MM.1S (cell line): ENCODE measurements at regions not wholly inside any gene's neighbourhood (a gene's known extent, or its start where the extent isn't known, plus 50 kb on each side); places are given as distances from the start of the nearest gene placed in this dataset.

Experiments used
- DNase-seq: peaks from one replicate; pipeline ENCODE4 v3.0.0-alpha.2; 2015
- H2AFZ ChIP-seq: fragments of 300-600 bp; sonication (generic); 2 replicates; pipeline ENCODE4 v1.6.0; 2016; ENCODE audit warnings: antibody characterized with exemption, low read length
- H3F3A ChIP-seq: fragments of 300-600 bp; sonication (generic); 2 replicates; pipeline ENCODE4 v1.6.1; 2016; ENCODE audit warnings: mild to moderate bottlenecking, antibody characterized with exemption, low read length, moderate library complexity, mixed read lengths; ENCODE audit not compliant: insufficient read depth
- H3K27ac ChIP-seq: fragments of 300-600 bp; sonication (generic); 2 replicates; pipeline ENCODE4 v1.5.1; 2016; ENCODE audit warnings: mild to moderate bottlenecking, low read length
- H3K27me3 ChIP-seq: fragments of 300-600 bp; sonication (generic); replicated peaks from 2 replicates; pipeline ENCODE4 v1.6.0; 2016; ENCODE audit warnings: low read length; ENCODE audit not compliant: insufficient read depth
- H3K36me3 ChIP-seq: fragments of 300-600 bp; sonication (generic); replicated peaks from 2 replicates; pipeline ENCODE4 v1.6.1; 2016; ENCODE audit warnings: mild to moderate bottlenecking, low read length, mixed read lengths; ENCODE audit not compliant: insufficient read depth
- H3K4me1 ChIP-seq: fragments of 300-600 bp; sonication (generic); 2 replicates; pipeline ENCODE4 v1.6.1; 2016; ENCODE audit warnings: low read length, mixed read lengths
- H3K4me2 ChIP-seq: fragments of 300-600 bp; sonication (generic); 2 replicates; pipeline ENCODE4 v1.6.0; 2016; ENCODE audit warnings: low read depth, low read length
- H3K4me3 ChIP-seq: fragments of 300-600 bp; sonication (generic); 2 replicates; pipeline ENCODE4 v1.5.1; 2016; ENCODE audit warnings: low read length, mixed read lengths
- H3K79me2 ChIP-seq: fragments of 300-600 bp; sonication (generic); 2 replicates; pipeline ENCODE4 v1.6.1; 2016; ENCODE audit warnings: mixed run types, low read length, mixed read lengths
- H3K9ac ChIP-seq: fragments of 300-600 bp; sonication (generic); 2 replicates; pipeline ENCODE4 v1.6.1; 2016; ENCODE audit warnings: low read length, mixed read lengths
- H3K9me2 ChIP-seq: fragments of 300-600 bp; sonication (generic); replicated peaks from 2 replicates; pipeline ENCODE4 v1.6.1; 2016; ENCODE audit warnings: mild to moderate bottlenecking, low read length, mixed read lengths; ENCODE audit not compliant: insufficient read depth
- H3K9me3 ChIP-seq: fragments of 300-600 bp; sonication (generic); replicated peaks from 2 replicates; pipeline ENCODE4 v1.6.1; 2016; ENCODE audit warnings: mild to moderate bottlenecking, low read length, mixed read lengths; ENCODE audit not compliant: insufficient read depth
- H4K20me1 ChIP-seq: fragments of 300-600 bp; sonication (generic); 2 replicates; pipeline ENCODE4 v1.6.1; 2016; ENCODE audit warnings: mild to moderate bottlenecking, low read length, moderate library complexity, mixed read lengths; ENCODE audit not compliant: insufficient read depth
- EZH2 ChIP-seq: fragments of 300-600 bp; sonication (generic); optimal IDR thresholded peaks from 2 replicates; pipeline ENCODE3; 2017; ENCODE audit warnings: low read depth, mild to moderate bottlenecking, antibody characterized with exemption, low read length, mixed read lengths
- EZH2phosphoT487 ChIP-seq: fragments of 300-600 bp; sonication (generic); IDR thresholded peaks from 2 replicates; pipeline ENCODE4 v1.6.1; 2018; ENCODE audit warnings: antibody characterized with exemption, low read length
- TF ChIP-seq, protein P1 (sequence below): fragments of 300-600 bp; sonication (generic); IDR thresholded peaks from 2 replicates; pipeline ENCODE4 v1.5.1; 2016; ENCODE audit warnings: antibody characterized with exemption, low read length, mixed read lengths

DNA sequence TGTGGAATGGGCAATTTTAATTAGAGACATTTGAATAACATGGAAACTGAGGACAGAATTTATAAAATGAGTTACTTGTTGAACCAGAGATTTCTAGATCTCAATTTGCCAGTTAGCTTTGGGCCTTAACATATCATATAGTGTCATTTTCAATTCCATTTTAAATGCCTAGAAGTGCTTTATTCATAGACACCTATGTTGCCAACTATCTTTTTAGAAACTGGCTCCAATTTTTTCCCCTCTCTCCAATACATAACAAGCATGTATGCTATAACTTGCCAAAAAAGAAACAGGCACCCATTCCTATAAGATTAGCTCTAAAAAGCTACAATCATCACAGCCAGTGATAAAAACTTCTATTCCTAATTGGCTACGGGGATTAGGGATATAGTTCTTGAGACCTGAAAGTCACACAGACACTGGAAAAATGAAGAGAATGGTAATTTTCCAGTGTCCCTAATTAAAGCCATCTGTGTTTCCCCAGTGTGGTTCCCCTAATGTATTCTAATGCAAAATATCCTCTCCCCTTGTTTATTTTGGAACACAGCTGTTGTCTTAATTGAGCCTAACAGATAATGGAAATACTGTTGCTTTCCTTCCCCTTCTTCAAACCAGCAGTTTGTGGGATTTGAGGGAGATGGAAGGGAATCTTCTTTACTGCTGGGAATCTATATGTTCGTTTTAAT lies 205.5 kb upstream of the FSHR start:
- DNase-seq, result no peak
- no peak for TF ChIP-seq EZH2
- TF ChIP-seq EZH2phosphoT487, result no peak
- Histone ChIP-seq H3K9me2 (no peaks in the 10 kb centered on the region), H3K36me3 (no peaks in the 10 kb centered on the region), H2AFZ (no peak overlapping the region), H3K27me3 (no peaks in the 10 kb centered on the region), H3K27ac (no peak overlapping the region), H3K4me1 (no peaks in the 10 kb centered on the region), H3K9ac (no peak overlapping the region), H4K20me1 (no peaks in the 10 kb centered on the region), H3K4me3 (no peak overlapping the region), H3F3A (no peaks in the 10 kb centered on the region), H3K79me2 (no peaks in the 10 kb centered on the region), H3K9me3 (no peaks in the 10 kb centered on the region), H3K4me2 (no peak overlapping the region)

- no peak for TF ChIP-seq EZH2phosphoT487
- no peak for TF ChIP-seq EZH2
- TF ChIP-seq, protein P1, sequence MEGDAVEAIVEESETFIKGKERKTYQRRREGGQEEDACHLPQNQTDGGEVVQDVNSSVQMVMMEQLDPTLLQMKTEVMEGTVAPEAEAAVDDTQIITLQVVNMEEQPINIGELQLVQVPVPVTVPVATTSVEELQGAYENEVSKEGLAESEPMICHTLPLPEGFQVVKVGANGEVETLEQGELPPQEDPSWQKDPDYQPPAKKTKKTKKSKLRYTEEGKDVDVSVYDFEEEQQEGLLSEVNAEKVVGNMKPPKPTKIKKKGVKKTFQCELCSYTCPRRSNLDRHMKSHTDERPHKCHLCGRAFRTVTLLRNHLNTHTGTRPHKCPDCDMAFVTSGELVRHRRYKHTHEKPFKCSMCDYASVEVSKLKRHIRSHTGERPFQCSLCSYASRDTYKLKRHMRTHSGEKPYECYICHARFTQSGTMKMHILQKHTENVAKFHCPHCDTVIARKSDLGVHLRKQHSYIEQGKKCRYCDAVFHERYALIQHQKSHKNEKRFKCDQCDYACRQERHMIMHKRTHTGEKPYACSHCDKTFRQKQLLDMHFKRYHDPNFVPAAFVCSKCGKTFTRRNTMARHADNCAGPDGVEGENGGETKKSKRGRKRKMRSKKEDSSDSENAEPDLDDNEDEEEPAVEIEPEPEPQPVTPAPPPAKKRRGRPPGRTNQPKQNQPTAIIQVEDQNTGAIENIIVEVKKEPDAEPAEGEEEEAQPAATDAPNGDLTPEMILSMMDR, result no peak
- Histone ChIP-seq H3F3A (no peaks in the 10 kb centered on the region), H3K4me2 (no peak overlapping the region)
Measured at GRCh38 chr2:49355611-49356010, 201.3 kb upstream of the FSHR start.

DNA sequence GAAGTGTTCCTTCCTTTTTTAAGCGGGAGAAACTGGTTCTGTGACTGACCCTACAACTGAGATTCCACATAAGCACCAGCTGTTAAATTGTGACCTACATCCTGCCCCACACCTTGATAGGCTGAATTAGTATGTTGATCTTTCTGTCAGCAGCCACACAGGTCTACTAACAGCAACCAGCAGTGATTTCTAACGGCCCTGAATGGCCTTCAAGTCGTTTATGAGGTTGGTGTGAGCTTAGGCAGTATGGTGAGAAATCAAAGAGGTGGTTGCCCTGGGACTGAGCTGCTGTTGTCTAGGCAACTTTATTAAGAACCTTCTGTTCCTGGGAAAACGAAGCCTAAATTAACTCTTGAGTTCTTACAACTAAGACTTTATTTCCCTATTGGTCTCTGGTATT lies 197.2 kb upstream of the FSHR start:
- Histone ChIP-seq H4K20me1 (no peaks in the 10 kb centered on the region), H3K9me2 (no peaks in the 10 kb centered on the region), H3K4me1 (no peaks in the 10 kb centered on the region), H3K4me2 (no peak overlapping the region), H3K36me3 (no peaks in the 10 kb centered on the region), H3K27me3 (no peaks in the 10 kb centered on the region), H3K4me3 (no peak overlapping the region), H3K79me2 (no peaks in the 10 kb centered on the region), H3K27ac (no peak overlapping the region), H3K9ac (no peak overlapping the region), H3K9me3 (no peaks in the 10 kb centered on the region), H3F3A (no peaks in the 10 kb centered on the region), H2AFZ (no peak overlapping the region)
- TF ChIP-seq, protein P1, result no peak
- TF ChIP-seq EZH2 (no peak), EZH2phosphoT487 (no peak)
- no peak for DNase-seq

More at GRCh38 chr2:49355611-49356010, 201.3 kb upstream of the FSHR start:
- H2AFZ ChIP-seq, result no peak overlapping the region
- H3K9ac ChIP-seq, result no peak overlapping the region
- H3K27me3 ChIP-seq, result no peaks in the 10 kb centered on the region
- no peaks in the 10 kb centered on the region for H3K36me3 ChIP-seq
- no peaks in the 10 kb centered on the region for H4K20me1 ChIP-seq
- no peak for DNase-seq
- H3K79me2 ChIP-seq, result no peaks in the 10 kb centered on the region
- no peaks in the 10 kb centered on the region for H3K9me2 ChIP-seq
- H3K27ac ChIP-seq, result no peak overlapping the region
- no peaks in the 10 kb centered on the region for H3K4me1 ChIP-seq
- H3K9me3 ChIP-seq, result no peaks in the 10 kb centered on the region
- no peak overlapping the region for H3K4me3 ChIP-seq

GRCh38 chr2:49343638-49344037 lies 189.3 kb upstream of the FSHR start:
- Histone ChIP-seq H3K36me3 (no peaks in the 10 kb centered on the region), H2AFZ (no peak overlapping the region), H3K9ac (no peak overlapping the region), H3K27ac (no peak overlapping the region), H3K79me2 (no peaks in the 10 kb centered on the region), H4K20me1 (no peaks in the 10 kb centered on the region), H3K4me2 (no peak overlapping the region), H3K4me3 (no peak overlapping the region), H3K9me3 (no peaks in the 10 kb centered on the region), H3K27me3 (no peaks in the 10 kb centered on the region), H3F3A (no peaks in the 10 kb centered on the region), H3K9me2 (no peaks in the 10 kb centered on the region), H3K4me1 (no peaks in the 10 kb centered on the region)
- DNase-seq, result no peak
- TF ChIP-seq, protein P1, result no peak
- TF ChIP-seq EZH2phosphoT487, result no peak
